SKM-1 treated with dmso at 0.1 percent for 144 hours (cell line): ENCODE measurements at regions not wholly inside any gene's neighbourhood (a gene's known extent, or its start where the extent isn't known, plus 50 kb on each side); places are given as distances from the start of the nearest gene placed in this dataset.
A peak's percentile ranks its signal among the peaks of the same experiment; 100 is the strongest.

Source experiments
- DNase-seq: peaks from one replicate; lab custom pipeline; 2025; ENCODE audit not compliant: unreplicated experiment; lab: John Stamatoyannopoulos, UW

DNA sequence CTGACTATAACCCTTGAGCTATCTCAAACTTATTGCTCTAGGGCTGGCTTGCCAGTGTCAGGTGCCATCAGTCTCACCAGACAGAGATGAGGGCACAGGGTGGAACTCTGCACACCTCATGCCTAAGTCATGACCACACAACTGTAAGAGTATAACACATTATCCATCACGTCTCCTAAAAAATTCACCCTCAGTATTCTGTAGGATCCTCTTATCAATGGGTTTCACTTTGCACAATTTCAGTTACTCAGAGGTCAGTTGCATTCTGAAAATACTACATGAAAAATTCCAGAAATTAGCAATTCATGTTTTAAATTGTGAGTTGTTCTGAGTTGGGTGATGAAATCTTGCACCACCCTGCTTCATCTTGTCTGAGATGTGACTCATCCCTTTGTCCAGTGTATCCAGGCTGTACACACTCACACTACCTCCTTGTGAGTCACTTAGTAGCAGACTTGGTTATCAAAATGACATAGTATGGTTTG is 690.9 kb upstream of the CDH18 start:
- no peak for DNase-seq

DNA sequence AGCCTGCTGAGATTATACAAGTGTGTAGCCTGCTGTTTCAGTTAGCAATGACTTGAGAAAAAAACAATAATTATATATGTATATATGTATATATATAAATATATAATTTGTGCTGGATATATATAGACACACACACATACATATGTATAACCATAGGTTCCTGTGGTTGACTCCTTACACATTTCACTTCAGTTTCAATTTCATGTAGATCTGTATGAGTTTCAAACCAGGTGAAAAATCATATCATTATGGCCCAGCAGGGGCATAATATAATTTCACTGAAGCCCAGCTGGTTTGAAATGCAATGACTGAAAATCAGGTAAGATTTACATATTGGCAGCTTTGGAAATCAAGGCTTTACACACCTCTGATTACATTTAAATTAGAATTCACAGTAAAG is 690.4 kb upstream of the CDH18 start:
- no peak for DNase-seq

DNA sequence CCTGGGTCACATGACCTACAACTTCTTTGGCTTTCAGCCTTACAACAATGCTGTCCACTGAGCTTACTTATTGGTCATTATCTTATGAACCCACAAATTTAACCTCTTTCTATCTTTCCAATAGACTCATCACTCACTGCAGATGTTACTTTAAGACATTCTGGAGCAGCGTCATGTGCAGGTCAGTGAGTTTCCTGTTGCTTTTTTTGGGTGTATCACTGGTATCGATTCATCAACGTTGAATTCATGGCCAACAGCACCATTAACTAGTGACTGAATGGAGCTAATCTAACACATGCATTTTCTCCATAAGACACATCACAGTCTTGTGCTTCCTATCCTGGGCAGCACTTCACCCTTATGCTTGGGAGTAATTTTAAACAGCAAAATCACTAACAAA is 672.6 kb upstream of the CDH18 start:
- no peak for DNase-seq

DNA sequence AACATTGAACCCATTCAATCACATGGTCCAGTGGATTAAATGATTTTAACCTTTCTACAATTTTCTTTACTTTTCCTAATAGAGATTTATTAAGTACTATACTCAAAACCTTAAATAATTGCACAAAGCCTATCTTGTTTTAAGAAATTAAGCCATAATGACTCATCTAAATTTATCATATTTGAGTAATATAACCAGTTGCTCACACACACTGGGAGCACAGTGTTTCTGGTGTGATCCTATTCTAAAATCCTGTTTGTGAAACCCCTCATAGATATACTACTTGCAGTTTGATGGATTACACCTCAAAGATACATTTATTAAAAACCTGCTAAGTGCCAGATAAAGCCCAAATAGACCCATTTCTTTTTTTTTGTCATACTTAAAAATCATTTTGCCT is 668.3 kb upstream of the CDH18 start:
- DNase-seq = no peak

DNA sequence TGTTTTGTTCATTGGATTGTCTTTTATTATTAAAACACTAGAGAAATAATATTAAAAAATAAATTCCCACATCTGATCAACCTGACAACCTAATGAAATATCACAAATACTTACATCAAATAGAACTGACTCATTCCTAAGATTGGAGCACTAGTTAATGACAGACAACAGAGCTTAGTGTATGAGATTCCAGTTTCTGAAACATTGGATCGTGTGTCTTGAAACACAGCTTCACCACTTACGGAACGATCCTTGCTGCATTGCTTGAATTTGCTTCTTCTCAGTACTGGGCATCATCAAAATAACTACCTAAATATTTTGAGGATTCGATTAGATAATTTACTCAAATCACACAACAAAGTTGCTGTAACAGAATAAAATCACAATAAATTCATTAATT is 667.2 kb upstream of the CDH18 start:
- no peak for DNase-seq

DNA sequence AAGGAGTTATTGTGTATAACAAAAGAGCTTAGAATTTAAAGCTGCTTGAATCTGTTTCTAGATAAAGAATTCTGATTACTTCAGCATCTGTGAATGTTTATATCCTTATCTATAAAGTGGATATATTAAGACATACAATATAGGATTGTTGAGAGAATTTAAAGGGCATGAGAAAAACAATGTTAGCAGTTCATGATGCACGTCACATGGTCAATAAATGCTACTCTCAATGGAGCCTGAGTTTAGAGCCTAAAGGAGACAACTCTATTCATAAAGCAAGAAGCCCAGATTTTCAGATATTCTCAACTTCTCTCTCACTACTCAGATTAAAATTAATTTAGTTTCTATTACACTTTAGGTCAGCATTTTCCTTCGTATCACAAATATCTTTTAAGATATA is 666.7 kb upstream of the CDH18 start:
- DNase-seq = no peak

DNA sequence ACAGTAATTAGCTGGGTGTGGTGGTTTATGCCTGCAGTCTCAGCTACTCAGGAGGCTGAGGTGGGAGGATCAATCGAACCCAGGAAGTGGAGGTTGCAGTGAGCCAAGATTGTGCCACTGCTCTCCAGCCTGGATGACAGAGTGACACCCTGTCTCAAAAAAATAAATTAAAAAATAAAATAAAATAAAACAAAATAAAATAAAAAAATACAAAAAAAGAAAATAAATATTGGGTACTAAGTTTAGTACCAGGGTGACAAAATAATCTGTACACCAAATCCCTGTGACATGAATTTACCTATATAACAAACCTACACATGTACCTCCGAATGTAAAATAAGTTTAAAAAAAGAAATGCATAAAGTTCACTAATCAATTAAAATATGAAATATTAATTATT is 666.0 kb upstream of the CDH18 start:
- no peak for DNase-seq

DNA sequence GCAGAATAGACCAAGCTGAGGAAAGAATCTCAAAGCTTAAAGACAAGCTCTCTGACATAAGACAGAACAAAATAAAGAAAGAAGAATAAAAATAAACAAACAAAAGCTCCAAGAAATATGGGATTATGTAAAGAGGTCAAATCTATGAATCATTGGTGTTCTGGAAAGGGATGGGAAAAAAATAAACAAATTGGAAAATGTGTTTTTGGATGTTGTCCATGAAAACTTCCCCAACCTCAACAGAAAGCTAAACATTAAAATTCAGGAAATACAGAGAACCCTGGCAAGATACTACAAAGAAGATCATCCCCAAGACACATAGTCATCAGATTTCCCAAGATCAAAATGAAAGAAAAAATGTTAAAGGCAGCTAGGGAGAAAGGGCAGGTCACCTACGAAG is 662.0 kb upstream of the CDH18 start:
- DNase-seq = no peak

DNA sequence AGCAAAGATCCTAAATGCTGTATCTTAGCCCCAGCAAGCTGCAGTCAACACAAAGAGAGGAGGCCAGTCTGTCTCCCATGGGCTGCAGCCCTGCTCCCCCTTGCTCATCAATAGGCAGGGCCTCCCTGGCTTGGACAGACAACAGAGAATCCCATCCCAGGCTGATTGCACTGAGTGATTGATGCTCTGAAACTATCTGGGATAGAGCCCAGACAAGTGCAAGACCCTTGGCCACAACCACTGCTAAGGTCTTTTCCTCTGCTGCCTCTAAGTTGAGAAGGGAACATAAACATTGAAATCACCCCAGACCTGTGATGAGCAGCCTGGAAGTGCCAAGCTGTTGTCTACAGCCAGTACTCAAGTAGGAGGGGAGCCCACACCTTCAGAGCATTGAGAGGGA is 661.0 kb upstream of the CDH18 start:
- no peak for DNase-seq

DNA sequence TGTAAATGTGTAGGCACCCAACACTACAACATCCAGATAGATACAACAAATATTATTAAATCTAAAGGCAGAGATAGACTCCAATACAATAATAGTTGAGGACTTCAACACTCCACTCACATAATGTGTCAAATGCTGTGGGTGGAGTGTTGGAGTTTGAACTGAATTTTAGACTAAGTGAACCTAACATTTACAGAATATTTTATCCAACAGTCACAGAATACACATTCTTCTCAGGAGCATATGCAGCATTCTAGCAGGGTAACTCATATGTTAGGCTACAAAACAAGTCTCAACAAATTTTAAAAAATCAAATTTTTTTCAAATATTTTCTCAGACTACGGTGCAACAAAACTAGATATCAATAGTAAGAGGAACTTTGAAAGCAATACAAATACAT is 648.7 kb upstream of the CDH18 start:
- DNase-seq = no peak

DNA sequence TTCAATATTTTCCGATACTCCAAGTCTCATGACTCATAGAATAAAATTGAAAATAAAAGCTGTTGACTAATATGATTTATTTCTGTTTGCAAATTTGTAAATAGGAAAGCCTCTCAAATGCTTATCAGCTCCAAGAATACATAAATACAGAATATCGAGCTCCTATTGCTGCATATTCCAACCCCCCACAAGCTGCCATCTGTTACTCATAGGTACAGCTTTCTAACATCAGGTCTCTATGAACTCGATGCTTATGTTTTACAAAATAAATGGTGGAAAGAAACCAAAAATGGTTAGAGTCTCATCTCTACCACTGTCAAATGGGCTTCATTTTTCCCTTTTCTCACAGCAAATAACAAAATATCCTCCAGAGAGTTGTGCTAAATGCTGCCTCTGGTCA is 631.6 kb upstream of the CDH18 start:
- no peak for DNase-seq

DNA sequence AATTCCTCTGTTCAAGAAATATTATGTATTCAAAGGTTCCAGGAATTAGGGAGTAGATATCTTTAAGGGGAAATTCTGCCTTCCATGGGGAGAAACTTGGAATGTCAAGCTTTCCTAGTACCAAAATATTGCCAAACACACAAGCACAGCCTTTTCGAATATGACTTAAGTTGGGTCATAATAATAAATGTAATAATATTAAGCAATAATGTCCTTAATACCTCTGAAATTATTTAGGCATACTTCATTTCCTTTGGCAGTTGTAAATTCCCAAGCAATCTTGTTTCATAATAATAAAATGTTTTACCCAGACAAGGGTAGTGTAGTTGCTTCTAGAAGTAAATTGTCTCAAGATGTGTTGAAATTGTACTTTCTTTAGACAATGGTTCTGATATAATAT is 630.3 kb upstream of the CDH18 start:
- DNase-seq = no peak

DNA sequence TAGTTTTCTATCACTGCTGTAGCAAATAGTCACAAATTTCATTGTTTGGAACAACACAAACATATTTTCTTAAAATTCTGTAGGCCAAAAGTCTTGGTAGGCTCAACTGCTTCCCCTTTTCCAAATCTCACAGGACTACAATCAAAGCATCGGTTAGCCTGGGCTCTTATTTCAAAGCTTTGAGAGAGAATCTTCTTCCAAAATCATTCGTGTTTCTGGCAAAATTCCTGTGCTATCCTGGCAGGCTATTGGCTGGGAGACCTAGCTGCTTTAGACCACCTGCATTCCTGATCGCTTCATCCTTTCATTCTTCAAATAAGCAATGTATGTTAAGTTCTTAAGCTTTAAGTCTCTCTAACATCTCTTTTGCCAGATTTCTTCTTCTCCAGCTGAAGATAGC is 629.8 kb upstream of the CDH18 start:
- DNase-seq = no peak

DNA sequence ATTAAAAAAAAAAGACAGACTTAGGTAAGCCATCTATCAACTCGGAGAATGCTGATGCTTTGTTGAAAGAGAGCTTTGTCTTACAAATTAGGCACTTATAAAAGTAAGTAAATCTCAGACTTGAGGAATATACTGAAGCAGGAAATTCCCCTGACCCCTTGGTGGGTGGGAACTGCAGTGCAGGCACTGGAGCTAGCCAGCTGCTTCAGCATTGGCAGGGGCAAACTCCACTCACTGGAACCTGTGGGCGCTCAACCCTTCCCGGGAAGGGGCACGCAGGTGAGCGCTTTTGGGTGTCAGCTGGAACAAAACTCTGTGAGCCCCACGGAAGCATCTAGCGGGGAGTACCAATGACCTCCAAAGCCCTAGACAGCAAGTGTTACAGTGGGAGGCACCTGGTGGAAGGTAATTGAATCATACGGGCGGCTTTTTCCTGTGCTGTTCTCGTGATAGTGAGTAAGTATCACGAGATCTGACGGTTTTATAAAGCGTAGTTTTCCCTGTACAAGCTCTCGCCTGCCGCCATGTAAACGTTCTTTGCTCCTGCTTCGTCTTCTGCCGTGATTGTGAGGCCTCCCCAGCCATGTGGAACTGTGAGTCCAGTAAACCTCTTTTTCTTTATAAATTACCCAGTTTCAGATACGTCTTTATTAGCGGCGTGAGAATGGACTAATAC is 628.0 kb upstream of the CDH18 start:
- DNase-seq = no peak

DNA sequence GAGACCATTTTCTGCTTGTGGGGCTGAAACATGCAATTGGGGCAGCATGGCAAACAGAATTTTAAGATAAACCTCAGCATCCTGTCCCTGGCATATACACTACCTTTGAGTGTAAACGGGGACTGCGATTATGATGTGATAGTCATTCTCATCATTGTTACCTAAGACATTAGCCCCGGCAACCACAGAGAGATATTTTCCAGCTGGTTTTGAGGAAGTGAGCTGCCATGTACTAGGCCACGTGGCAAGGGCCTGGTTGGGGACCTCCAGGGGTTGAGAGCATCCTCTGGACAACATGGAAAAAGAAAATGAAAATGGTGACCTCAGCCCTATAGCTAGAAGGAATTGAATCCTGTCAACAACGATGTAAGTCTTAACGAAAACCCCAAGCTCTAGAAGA is 623.6 kb upstream of the CDH18 start:
- no peak for DNase-seq

DNA sequence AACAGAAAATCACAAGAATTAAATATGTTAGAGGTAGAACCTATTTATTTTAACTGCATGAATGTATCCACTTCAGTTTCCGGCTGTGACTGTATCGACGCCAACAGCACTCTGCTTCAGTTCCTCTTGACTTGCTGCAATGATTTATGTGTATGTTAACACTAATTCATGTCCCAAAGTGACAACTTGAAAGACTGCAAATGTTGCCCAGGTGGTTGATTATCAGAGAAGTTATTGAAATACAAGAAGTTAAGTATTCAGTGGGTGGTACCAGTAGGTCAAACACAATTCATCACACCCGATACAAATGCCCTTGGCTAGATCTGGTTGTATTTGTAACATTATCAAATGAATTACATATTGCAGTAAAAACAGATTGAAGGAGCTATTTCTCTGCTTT is 622.7 kb upstream of the CDH18 start:
- no peak for DNase-seq

DNA sequence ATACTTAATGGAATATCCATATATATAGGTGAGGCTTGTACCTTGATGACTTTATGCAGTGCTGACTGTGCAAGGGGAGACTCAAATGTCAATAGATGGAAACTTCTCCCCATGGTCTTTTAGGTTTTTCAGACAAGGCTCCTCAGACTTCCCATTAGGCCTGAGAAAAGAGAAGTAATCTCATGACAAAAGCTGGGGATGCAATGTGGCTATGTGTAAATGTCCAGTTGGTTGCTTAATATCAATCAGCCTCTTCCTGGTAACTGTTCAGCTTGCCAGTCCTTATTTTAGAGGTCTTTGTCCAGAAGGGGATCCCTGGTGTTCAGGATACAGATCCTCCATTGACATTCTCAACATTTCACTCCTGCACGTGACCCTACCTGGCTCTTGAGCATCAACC is 621.1 kb upstream of the CDH18 start:
- peak; percentile 50 for DNase-seq

DNA sequence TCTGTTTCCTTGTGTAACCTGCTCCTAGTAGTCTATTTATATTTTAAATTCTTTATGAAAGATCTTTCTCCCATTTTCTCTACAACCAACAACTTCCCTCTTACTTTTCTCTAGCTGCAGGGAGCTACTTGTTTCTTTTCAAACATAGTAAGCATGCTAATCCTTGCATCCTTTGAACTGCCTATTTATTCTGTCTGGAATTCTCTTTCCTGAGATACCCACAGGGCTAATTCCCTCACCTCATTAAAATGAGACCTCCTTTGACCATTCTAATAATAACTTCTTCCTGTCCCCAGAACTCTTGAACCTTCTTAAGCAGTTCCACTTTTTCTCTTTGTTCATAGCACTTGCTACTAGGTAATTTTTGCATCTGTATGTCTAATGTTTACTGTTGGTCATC is 620.6 kb upstream of the CDH18 start:
- peak; percentile 23 for DNase-seq

DNA sequence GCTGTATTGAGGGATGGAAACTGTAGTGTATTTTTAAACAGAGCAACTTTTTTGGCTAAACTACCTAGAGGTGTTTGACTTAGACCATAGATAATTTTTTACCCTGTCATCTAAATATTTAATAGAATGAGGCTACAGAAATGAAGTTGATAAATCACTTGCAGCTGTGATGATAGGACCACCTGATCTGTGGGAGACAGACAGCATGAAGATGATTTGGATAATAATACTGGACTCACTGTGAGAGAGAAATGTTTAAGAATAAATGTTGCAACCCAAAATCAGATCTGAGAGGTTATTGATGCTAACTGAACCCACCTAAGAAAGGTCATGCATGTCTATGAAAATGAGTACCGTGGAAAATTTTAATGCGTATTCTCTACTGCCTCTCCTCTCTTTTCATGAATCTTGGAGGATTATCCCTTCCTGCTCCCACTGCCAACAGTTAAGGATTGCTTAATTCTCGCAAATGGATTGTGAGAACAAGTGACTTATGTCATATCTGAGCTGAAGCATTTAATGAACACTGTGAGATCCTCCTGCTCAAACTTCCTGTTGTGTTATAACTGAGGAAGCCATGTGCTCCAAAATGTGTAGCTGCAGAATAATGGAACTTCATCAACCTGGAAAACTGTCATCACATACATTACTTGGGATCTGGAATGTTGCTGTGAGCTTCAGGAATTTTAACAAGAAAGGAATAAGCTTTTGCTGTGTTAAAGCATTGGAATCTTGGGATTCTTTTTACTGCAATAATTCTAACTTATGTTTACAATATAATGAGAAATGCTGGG is 617.9 kb upstream of the CDH18 start:
- DNase-seq = no peak

DNA sequence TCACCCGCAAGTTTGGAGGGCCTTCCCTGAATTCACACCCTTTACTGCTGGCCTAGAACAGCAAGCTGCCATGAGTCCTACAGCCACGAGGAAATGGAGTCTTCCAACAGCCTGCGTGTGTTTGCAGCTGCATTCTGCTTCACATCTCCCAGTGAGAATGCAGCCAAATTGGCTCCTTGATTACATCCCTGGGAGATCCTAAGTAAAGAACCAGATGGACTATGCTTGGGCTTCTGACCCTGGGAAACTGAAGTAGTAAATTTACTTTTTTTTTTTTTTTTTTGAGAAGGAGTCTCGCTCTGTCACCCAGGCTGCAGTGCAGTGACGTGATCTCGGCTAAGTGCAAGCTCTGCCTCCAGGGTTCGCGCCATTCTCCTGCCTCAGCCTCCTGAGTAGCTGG is 617.0 kb upstream of the CDH18 start:
- no peak for DNase-seq

DNA sequence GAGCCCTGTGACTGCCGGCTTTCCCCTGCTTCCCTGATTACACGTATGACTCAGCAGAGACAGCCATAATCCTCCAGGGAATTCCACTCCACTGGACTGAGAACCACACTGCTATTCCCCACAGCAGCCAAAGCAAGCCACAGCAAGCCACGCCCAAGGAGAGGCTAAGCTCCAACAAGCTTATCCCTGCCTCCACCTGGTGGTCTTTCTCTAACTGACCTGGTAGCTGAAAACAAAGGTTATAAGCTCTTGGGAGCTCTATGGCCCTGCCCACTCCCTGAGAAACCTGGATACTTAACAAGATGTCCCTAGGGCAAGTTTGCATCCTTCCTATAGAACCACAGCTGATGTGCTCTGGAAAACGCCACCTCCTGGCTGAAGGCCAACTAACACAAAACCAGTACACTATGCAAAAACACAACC is 613.7 kb upstream of the CDH18 start:
- no peak for DNase-seq

DNA sequence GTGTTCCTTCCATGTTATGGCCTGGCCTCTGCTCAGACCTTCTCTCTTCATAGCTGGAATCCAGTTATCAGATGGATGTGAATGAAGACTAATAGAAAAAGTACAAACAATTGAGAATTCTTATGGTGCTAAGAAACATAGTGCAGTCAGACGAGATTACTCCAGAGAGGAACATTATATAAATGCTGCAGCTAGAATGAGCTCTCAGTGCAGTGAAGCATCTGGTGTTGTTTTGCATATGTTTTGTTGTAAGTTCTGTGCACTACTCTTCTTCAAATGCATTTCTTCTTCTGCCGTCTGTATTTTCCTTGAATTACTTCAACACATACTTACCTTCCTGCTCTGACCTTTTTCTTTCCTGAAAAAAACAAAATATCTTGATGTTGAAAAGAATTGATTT is 602.4 kb upstream of the CDH18 start:
- no peak for DNase-seq

DNA sequence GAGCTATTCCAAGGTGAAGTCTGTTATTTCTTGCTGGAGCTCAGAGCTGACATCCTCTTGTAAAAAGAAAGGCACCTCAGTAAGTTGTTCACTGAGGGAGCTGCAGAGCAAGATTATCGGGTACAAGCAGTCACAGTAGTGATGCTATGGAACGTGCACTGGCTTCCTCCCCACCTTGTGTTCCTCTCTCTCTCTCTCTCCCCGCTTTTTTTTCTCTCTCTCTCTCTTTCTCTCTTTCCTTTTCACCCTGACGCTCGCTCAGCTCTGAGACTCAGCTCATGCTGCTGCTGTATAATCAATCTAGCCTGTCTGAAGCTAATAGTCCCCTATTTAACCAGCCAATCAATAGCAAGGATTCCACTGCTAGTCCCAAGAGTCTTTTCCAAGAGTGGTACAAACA is 587.6 kb upstream of the CDH18 start:
- no peak for DNase-seq
